ENCODE measurements at regions not wholly inside any gene's neighbourhood (a gene's known extent, or its start where the extent isn't known, plus 50 kb on each side); places are given as distances from the start of the nearest gene placed in this dataset.

- TF ChIP-seq, protein P1, sequence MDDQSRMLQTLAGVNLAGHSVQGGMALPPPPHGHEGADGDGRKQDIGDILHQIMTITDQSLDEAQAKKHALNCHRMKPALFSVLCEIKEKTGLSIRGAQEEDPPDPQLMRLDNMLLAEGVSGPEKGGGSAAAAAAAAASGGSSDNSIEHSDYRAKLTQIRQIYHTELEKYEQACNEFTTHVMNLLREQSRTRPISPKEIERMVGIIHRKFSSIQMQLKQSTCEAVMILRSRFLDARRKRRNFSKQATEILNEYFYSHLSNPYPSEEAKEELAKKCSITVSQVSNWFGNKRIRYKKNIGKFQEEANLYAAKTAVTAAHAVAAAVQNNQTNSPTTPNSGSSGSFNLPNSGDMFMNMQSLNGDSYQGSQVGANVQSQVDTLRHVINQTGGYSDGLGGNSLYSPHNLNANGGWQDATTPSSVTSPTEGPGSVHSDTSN (IDR thresholded peaks at IDR 0.05): no peak
- TF ChIP-seq RAD21 (IDR thresholded peaks at IDR 0.05; ENCODE audit: low read length): no peak
These were observed 163.0 kb upstream of the TMCC3 start (continued) for GRCh38 chr12:94813314-94813713.

GRCh38 chr12:94812345-94812744 lies 162.0 kb upstream of the TMCC3 start:
- no peak for DNase-seq
- Histone ChIP-seq H3K4me1 (ENCODE audit: control insufficient read depth in 1 of 2, insufficient read depth in 2 of 2, low read depth in 1 of 2, low read length in 1 of 2) (no peaks in the 10 kb centered on the region), H2AFZ (ENCODE audit: low read depth) (no peak overlapping the region), H4K20me1 (ENCODE audit: insufficient read depth) (no peaks in the 10 kb centered on the region), H3K9me3 (peaks cover 13% of the 10 kb centered on the region; the same call in 1 of the 2 replicates), H3K79me2 (ENCODE audit: insufficient read depth) (no peaks in the 10 kb centered on the region), H3K9ac (no peak overlapping the region), H3K27ac (ENCODE audit: low read depth in 2 of 2, low read length in 1 of 2) (no peak overlapping the region), H3K36me3 (replicated peaks in 1 of 2; ENCODE audit: control insufficient read depth in 1 of 2, insufficient read depth in 2 of 2, low read length in 1 of 2) (no peaks in the 10 kb centered on the region), H3K4me3 (ENCODE audit: low read depth in 2 of 2, low read length in 1 of 2) (no peak overlapping the region), H3K4me2 (no peak overlapping the region), H3F3A (replicated peaks; ENCODE audit: insufficient read depth) (no peaks in the 10 kb centered on the region), H3K9me2 (no peaks in the 10 kb centered on the region), H3K27me3 (ENCODE audit: insufficient read depth) (no peaks in the 10 kb centered on the region)
- WGBS (ENCODE audit: low lambda C conversion rate): 23% methylated on average over 2 of the region's 2 CpGs
- POLR2A ChIA-PET: no interaction called here
- TF ChIP-seq TCF12 (IDR thresholded peaks at IDR 0.05): no peak
- TF ChIP-seq MAX (IDR thresholded peaks at IDR 0.05; ENCODE audit: low read depth): no peak
- TF ChIP-seq GATA2 (CRISPR knock-in tag; IDR thresholded peaks at IDR 0.05): no peak
- TF ChIP-seq IRF3 (IDR thresholded peaks at IDR 0.05; ENCODE audit: low read depth, low read length): no peak
- no peak for TF ChIP-seq TAF1 (IDR thresholded peaks at IDR 0.05; ENCODE audit: borderline replicate concordance, low read depth, low read length)
- TF ChIP-seq MXI1 (IDR thresholded peaks at IDR 0.05; ENCODE audit: low read depth, low read length): no peak
- TF ChIP-seq NFIC (IDR thresholded peaks at IDR 0.05; ENCODE audit: borderline replicate concordance): no peak
- TF ChIP-seq MEF2A (IDR thresholded peaks at IDR 0.05; ENCODE audit: borderline replicate concordance, low read depth): no peak
- TF ChIP-seq FOXJ3 (CRISPR knock-in tag; IDR thresholded peaks at IDR 0.05): no peak
- TF ChIP-seq CHD2 (IDR thresholded peaks at IDR 0.05; ENCODE audit: low read length, partially characterized antibody): no peak
- TF ChIP-seq SIN3A (IDR thresholded peaks at IDR 0.05; ENCODE audit: borderline replicate concordance, low read depth, low read length): no peak
- no peak for TF ChIP-seq POLR2AphosphoS5 (IDR thresholded peaks at IDR 0.05; ENCODE audit: low read depth, low read length)
- no peak for TF ChIP-seq EZH2phosphoT487 (IDR thresholded peaks at IDR 0.05; ENCODE audit: borderline replicate concordance, low read depth)
- CTCF ChIA-PET: no interaction called here

- Histone ChIP-seq H3K79me2 (ENCODE audit: insufficient read depth) (no peaks in the 10 kb centered on the region), H3K4me3 (ENCODE audit: low read depth in 2 of 2, low read length in 1 of 2) (no peak overlapping the region), H3F3A (replicated peaks; ENCODE audit: insufficient read depth) (no peaks in the 10 kb centered on the region)
- TF ChIP-seq TAF1 (IDR thresholded peaks at IDR 0.05; ENCODE audit: borderline replicate concordance, low read depth, low read length) (no peak), RXRA (IDR thresholded peaks at IDR 0.05; ENCODE audit: borderline replicate concordance, low read depth) (no peak), EZH2phosphoT487 (IDR thresholded peaks at IDR 0.05; ENCODE audit: borderline replicate concordance, low read depth) (no peak), MXI1 (IDR thresholded peaks at IDR 0.05; ENCODE audit: low read depth, low read length) (no peak), JUND (IDR thresholded peaks at IDR 0.05) (no peak), GATA2 (CRISPR knock-in tag; IDR thresholded peaks at IDR 0.05) (no peak), SIN3A (IDR thresholded peaks at IDR 0.05; ENCODE audit: borderline replicate concordance, low read depth, low read length) (no peak), FOSL2 (IDR thresholded peaks at IDR 0.05; ENCODE audit: borderline replicate concordance, low read depth) (no peak), FOXM1 (IDR thresholded peaks at IDR 0.05; ENCODE audit: low read depth) (no peak)
- TF ChIP-seq, protein P2, sequence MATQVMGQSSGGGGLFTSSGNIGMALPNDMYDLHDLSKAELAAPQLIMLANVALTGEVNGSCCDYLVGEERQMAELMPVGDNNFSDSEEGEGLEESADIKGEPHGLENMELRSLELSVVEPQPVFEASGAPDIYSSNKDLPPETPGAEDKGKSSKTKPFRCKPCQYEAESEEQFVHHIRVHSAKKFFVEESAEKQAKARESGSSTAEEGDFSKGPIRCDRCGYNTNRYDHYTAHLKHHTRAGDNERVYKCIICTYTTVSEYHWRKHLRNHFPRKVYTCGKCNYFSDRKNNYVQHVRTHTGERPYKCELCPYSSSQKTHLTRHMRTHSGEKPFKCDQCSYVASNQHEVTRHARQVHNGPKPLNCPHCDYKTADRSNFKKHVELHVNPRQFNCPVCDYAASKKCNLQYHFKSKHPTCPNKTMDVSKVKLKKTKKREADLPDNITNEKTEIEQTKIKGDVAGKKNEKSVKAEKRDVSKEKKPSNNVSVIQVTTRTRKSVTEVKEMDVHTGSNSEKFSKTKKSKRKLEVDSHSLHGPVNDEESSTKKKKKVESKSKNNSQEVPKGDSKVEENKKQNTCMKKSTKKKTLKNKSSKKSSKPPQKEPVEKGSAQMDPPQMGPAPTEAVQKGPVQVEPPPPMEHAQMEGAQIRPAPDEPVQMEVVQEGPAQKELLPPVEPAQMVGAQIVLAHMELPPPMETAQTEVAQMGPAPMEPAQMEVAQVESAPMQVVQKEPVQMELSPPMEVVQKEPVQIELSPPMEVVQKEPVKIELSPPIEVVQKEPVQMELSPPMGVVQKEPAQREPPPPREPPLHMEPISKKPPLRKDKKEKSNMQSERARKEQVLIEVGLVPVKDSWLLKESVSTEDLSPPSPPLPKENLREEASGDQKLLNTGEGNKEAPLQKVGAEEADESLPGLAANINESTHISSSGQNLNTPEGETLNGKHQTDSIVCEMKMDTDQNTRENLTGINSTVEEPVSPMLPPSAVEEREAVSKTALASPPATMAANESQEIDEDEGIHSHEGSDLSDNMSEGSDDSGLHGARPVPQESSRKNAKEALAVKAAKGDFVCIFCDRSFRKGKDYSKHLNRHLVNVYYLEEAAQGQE (IDR thresholded peaks at IDR 0.05; ENCODE audit: low read depth, low read length): no peak
These were observed 161.3 kb upstream of the TMCC3 start for GRCh38 chr12:94811611-94812010.

More at GRCh38 chr12:94811611-94812010, 161.3 kb upstream of the TMCC3 start:
- Histone ChIP-seq H3K9me2 (no peaks in the 10 kb centered on the region), H3K27me3 (ENCODE audit: insufficient read depth) (no peaks in the 10 kb centered on the region), H3K4me2 (no peak overlapping the region), H3K36me3 (replicated peaks in 1 of 2; ENCODE audit: control insufficient read depth in 1 of 2, insufficient read depth in 2 of 2, low read length in 1 of 2) (no peaks in the 10 kb centered on the region), H4K20me1 (ENCODE audit: insufficient read depth) (no peaks in the 10 kb centered on the region), H3K9ac (no peak overlapping the region), H3K9me3 (peaks cover 13% of the 10 kb centered on the region; the same call in 1 of the 2 replicates), H3K27ac (ENCODE audit: low read depth in 2 of 2, low read length in 1 of 2) (no peak overlapping the region), H3K4me1 (ENCODE audit: control insufficient read depth in 1 of 2, insufficient read depth in 2 of 2, low read depth in 1 of 2, low read length in 1 of 2) (no peaks in the 10 kb centered on the region), H2AFZ (ENCODE audit: low read depth) (no peak overlapping the region)
- POLR2A ChIA-PET: no interaction called here
- no peak for DNase-seq
- CTCF ChIA-PET: no interaction called here

All from SK-N-SH (cell line).